DND-41 (cell line): ENCODE measurements at regions not wholly inside any gene's neighbourhood (a gene's known extent, or its start where the extent isn't known, plus 50 kb on each side); places are given as distances from the start of the nearest gene placed in this dataset.

Source experiments
- CTCF ChIP-seq: IDR thresholded peaks from 2 replicates; pipeline ENCODE4 v1.5.1; 2012; ENCODE audit warnings: borderline replicate concordance, low read length, moderate library complexity, mild to moderate bottlenecking; ENCODE audit not compliant: poor library complexity, severe bottlenecking; ENCODE audit errors: extremely low read depth
- EZH2 ChIP-seq: IDR thresholded peaks from 3 replicates; pipeline ENCODE4 v1.6.1; 2012; ENCODE audit warnings: borderline replicate concordance, low read depth, mild to moderate bottlenecking, moderate library complexity, low read length, inconsistent platforms; ENCODE audit not compliant: severe bottlenecking

- TF ChIP-seq CTCF (no peak), EZH2 (no peak)
These were observed 626.8 kb upstream of the PCDH9 start for GRCh38 chr13:67856955-67857354.
